Tongue (tissue), 1 donor: ENCODE measurements at regions not wholly inside any gene's neighbourhood (a gene's known extent, or its start where the extent isn't known, plus 50 kb on each side); places are given as distances from the start of the nearest gene placed in this dataset.

Source experiments
- DNase-seq: peaks from one replicate; pipeline ENCODE4 v3.0.0-alpha.2; 2015

- no peak for DNase-seq
Observed at GRCh38 chr4:33031328-33031727, 2311.2 kb downstream of the PCDH7 start.

- no peak for DNase-seq
Observed at GRCh38 chr4:33037464-33037863, 2317.3 kb downstream of the PCDH7 start.

- DNase-seq: peak; percentile 16
Observed at GRCh38 chr4:33045334-33045733, 2325.2 kb downstream of the PCDH7 start.

- no peak for DNase-seq
Observed at GRCh38 chr4:33052241-33052640, 2332.1 kb downstream of the PCDH7 start.

DNA sequence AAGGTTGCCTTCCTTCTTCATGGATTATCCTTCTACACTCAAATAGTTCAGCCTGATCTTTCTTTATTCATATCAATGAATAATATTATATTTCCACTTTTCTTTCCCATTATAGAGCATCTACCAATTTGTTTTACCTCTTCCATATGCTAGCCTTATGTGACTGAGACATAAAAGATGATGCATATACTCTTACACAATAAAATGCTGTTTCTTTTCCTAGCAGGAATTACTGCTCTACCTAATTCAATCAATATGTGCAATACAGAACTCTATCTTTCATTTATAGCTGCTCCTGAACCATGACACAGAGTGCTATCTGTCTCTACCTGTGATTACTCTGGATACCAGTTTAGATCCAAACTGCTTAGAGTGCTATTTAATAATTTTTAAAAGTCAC is 2334.0 kb downstream of the PCDH7 start:
- DNase-seq: no peak

- DNase-seq: no peak
Observed at GRCh38 chr4:33054656-33055196, 2334.6 kb downstream of the PCDH7 start.

- DNase-seq: no peak
Observed at GRCh38 chr4:33057736-33058135, 2337.6 kb downstream of the PCDH7 start.

DNA sequence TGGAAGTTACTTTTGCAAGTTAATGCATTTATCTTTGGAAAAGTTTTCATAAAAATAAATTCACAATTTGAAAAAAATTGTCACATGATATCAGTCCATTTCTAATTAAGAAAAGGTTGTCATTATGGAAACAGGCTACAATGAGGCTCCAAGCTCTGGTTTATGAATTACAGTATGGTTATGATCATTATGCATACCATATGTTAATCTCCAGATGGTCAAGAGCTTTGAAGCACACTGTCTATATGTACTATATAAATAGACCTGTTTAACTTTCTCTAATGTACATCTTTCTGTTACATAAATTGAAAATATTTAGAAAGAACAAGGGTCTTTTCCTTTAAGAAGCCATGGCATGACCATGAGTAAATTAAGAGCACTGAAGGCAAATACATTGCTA is 2338.8 kb downstream of the PCDH7 start:
- DNase-seq: no peak

- peak; percentile 67 for DNase-seq
Observed at GRCh38 chr4:33060674-33061542, 2340.7 kb downstream of the PCDH7 start.

DNA sequence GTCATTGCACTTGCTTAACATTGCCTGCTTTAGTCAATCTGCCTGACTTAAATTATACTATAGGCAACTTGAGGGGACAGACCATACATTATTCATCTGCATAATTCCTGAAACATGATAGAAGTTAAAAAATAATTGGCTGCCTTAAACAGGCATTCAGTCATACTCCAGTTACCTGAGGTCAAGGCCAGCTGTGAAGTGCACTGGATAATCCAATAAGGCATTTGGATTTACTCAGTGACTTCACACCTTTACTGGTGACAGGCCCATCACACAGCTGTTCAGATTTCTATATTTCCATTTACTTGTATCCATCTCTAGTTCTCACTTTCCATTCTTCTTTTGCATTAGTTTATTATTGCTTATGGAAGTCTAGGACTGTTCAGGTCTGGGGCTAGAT is 2341.6 kb downstream of the PCDH7 start:
- no peak for DNase-seq

DNA sequence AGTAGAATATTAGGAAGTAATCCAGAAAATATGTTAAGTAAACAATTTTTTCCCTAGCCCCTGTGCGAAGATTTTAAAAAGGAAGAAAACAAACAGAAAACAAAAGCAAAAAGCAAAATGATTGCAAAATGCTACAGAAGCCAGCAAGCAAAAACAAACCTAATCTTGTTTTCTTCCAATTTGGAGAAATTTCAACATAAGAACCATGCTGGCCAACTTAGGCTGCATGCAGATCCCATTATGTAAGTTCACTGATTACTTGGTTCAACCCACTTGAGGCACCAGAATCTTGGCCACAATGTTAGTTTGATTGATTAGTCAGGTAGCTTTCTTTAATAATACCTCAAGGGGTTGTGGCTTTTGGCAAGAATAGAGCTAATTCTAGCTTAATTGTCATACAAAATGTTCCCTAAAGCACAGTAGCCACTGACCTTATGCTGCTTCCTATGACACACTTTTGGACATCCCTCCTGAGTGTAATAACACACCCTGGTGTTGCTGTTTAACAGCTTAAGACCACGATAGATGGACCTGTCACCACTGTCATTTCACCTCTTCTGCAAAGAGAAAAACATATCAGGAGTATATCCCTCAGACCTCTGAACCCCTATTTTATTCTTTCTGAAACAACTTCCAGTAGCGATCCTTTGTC is 2342.1 kb downstream of the PCDH7 start:
- no peak for DNase-seq

GRCh38 chr4:33063241-33063640 is 2343.1 kb downstream of the PCDH7 start:
- DNase-seq: no peak

DNA sequence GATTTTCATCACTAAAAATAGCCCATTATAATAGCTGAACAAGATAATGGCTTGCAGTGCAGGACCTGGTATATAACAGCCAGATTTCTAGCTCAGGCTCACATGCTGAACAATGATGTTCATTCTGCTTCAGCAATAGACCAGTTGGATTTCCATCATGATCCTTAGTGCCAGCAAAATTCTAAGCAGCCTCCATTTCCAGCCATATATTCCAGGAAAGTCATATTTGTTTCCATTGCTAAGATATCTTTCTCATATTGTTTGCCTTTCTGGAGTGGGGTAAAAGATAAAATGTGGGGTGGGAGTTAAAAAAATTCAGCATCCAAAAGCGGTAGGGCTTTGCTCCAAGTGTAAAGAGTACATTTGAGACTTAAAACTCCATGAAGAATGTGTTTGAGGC is 2344.1 kb downstream of the PCDH7 start:
- no peak for DNase-seq

- DNase-seq: no peak
Observed at GRCh38 chr4:33065749-33066148, 2345.6 kb downstream of the PCDH7 start.

DNA sequence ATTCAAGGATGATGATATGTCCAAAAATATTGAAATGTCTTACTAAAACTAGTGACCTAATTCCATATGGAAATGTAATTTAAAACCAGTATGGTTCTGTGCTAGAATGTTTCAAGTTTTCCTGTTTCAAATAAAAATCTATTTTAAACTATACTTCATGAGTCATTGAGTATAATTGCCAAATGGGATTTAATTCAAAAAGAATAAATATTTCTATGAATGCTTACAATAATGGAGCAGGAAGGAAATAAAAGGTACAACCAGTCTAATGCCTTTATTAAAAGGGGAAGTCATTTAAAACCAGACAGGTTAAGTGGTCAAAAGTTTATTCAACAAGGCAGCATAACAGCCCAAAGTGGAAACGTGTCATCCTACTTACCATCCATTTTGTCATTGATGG is 2347.1 kb downstream of the PCDH7 start:
- DNase-seq: peak; percentile 26

GRCh38 chr4:33068539-33068938 is 2348.4 kb downstream of the PCDH7 start:
- no peak for DNase-seq

DNA sequence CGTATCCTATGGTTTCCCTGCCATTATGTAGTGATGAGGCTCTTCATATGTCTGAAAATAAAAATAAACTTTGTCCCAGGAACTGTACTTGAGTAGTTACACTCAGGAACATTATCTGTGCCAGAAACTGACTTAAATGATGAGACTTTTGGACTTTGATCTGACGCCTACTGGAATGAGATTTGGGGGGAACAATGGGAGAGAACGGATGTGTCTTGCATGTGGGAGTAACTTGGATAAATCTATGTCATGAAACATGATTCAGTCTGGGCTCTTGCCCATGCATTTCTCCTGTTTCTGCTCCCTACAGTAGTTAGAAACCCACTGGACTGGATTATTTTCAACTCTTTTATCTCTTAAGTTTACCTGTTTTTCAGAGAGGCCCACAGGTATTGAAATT is 2351.4 kb downstream of the PCDH7 start:
- DNase-seq: peak; percentile 56

GRCh38 chr4:33072298-33073089 is 2352.3 kb downstream of the PCDH7 start:
- DNase-seq: peak; percentile 21

DNA sequence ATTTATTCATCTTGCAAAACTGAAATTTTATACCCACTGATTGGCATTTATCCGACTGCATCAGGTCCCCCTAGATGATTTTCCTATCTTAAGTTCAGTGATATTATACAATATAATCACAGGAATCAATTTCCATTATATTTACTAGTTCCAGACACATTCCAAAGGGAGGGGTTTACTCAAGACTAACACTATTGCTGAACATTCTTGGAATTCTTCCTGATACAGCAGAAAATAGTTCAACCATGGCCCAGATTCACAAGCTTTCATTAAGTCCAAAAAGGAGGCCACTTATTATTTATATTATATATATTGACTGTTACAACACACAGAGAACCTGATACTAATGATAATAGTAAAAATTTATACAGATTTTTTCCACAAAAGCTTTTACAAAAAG is 2353.6 kb downstream of the PCDH7 start:
- no peak for DNase-seq

DNA sequence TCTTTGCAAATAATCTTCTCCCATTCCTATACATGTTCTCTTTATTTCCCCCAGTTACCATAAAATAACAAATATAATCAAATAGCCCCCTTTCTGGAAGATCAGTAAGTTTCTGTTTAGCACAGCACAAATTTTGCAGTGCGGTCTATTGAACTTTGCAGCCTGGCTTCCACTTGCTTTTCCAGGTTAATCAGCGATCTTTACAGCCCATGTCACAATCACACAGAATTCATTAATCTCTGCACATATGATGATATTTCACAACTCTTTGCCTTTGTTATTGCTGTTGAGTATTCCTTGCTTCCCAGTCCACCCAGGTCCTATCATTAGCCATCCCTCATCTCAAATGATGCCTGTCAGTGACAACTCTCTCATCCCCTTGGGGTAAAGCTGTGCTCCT is 2358.0 kb downstream of the PCDH7 start:
- no peak for DNase-seq

DNA sequence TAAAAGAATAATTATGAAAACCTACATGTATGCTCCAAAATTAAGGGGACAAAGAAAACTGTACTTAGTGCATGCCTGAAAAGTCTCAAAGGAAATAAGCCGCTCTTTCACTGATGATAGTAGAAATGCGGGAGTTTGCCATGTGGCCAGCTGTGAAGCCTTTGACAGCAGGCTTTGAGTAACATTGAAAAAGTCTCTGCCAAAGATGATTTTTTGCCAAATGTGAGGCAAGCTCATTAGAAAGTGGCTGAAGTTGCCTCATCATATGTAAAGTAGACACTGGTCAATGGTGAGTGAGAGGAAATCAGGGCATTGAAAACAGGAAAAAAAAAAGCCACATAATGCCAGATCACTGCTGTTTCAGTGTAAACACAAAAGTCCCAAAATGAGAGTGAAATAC is 2360.1 kb downstream of the PCDH7 start:
- peak; percentile 69 for DNase-seq

DNA sequence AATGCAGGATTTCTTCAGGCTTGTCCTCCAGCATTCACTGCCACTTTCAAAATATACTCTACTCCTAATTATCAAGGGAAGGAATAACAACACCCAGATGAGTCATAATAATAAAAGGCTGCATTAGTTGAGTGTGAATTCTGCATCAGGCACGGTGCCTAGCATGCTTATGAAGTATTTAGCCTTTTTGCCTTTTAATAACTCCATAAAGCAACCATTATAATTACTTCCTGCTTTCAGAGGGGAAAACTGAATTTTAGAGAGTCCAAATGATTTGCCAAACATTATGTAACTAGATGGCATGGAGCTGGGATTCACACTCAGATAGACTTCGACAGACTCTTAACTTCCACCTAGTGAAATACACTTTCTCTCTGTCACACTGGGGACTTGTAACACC is 2365.5 kb downstream of the PCDH7 start:
- DNase-seq: no peak
